IMR-90 (cell line): ENCODE measurements at regions not wholly inside any gene's neighbourhood (a gene's known extent, or its start where the extent isn't known, plus 50 kb on each side); places are given as distances from the start of the nearest gene placed in this dataset.

Experiments used
- ATAC-seq: fragments of 200-7000 bp; cut with Tn5 transposase; 2 replicates; pipeline ENCODE4 v1.9.1; 2020; ENCODE audit warnings: low read depth, mild to moderate bottlenecking, moderate library complexity
- BruUV-seq: library from RNA; stranded (reverse); fragments of 400-500 nt; replicated peaks from 2 replicates; lab custom pipeline; 2021; lab: Mats Ljungman, UMichigan
- CTCF ChIA-PET: fragments of 300-600 bp; formaldehyde crosslinking; extraction: SDS; loops from one replicate; lab custom pipeline; 2021; ENCODE audit warnings: antibody characterized with exemption; lab: Yijun Ruan, JAX
- POLR2A ChIA-PET: fragments of 300-600 bp; sonication (Branson Sonifier 250); formaldehyde crosslinking; loops from one replicate; lab custom pipeline; 2022; ENCODE audit warnings: antibody characterized with exemption; ENCODE audit not compliant: unreplicated experiment; lab: Charles Lee
- DNase-seq: peaks from one replicate; pipeline ENCODE4 v3.0.0; 2013
- H2AFZ ChIP-seq: replicated peaks from 2 replicates; pipeline ENCODE3; 2013; ENCODE audit warnings: low read length, mild to moderate bottlenecking; ENCODE audit not compliant: poor library complexity
- H2AK5ac ChIP-seq: 2 replicates; pipeline ENCODE4 v1.6.1; 2013; ENCODE audit warnings: low read depth, low read length, inconsistent platforms
- H2AK9ac ChIP-seq: replicated peaks from 2 replicates; pipeline ENCODE3; 2013; ENCODE audit warnings: mild to moderate bottlenecking, low read depth, low read length, moderate library complexity; ENCODE audit not compliant: poor library complexity
- H2BK120ac ChIP-seq: 2 replicates; pipeline ENCODE4 v1.6.1; 2013; ENCODE audit warnings: low read depth, low read length, inconsistent platforms
- H2BK15ac ChIP-seq: 3 replicates; pipeline ENCODE4 v1.6.1; 2013; ENCODE audit warnings: low read depth, low read length, inconsistent platforms
- H2BK20ac ChIP-seq: 2 replicates; pipeline ENCODE4 v1.6.1; 2013; ENCODE audit warnings: low read depth, mild to moderate bottlenecking, inconsistent platforms, low read length, moderate library complexity
- H2BK5ac ChIP-seq: 2 replicates; pipeline ENCODE4 v1.6.1; 2013; ENCODE audit warnings: mild to moderate bottlenecking, low read depth, low read length, inconsistent platforms; ENCODE audit not compliant: poor library complexity, severe bottlenecking
- H3K14ac ChIP-seq: replicated peaks from 2 replicates; pipeline ENCODE4 v1.6.1; 2013; ENCODE audit warnings: low read depth, low read length, inconsistent platforms
- H3K18ac ChIP-seq: 2 replicates; pipeline ENCODE4 v1.6.1; 2013; ENCODE audit warnings: low read depth, low read length, control low read depth
- H3K23ac ChIP-seq: 2 replicates; pipeline ENCODE4 v1.6.1; 2013; ENCODE audit warnings: low read depth, low read length, inconsistent platforms
- H3K27ac ChIP-seq: 2 replicates; pipeline ENCODE4 v1.5.1; 2013; ENCODE audit warnings: mild to moderate bottlenecking, control low read depth, low read length; ENCODE audit not compliant: insufficient read depth
- H3K27me3 ChIP-seq: 2 replicates; pipeline ENCODE4 v1.6.1; 2013; ENCODE audit warnings: low read length; ENCODE audit not compliant: control insufficient read depth, insufficient read depth
- H3K36me3 ChIP-seq: 2 replicates; pipeline ENCODE4 v1.6.1; 2013; ENCODE audit warnings: low read length, mixed read lengths; ENCODE audit not compliant: control insufficient read depth, insufficient read depth
- H3K4ac ChIP-seq: 2 replicates; pipeline ENCODE4 v1.6.1; 2013; ENCODE audit warnings: low read depth, low read length, inconsistent platforms
- H3K4me1 ChIP-seq: 2 replicates; pipeline ENCODE4 v1.6.1; 2013; ENCODE audit warnings: low read length, mixed read lengths; ENCODE audit not compliant: control insufficient read depth, insufficient read depth
- H3K4me2 ChIP-seq: 2 replicates; pipeline ENCODE4 v1.6.1; 2013; ENCODE audit warnings: low read depth, mild to moderate bottlenecking, control low read depth, low read length, moderate library complexity
- H3K4me3 ChIP-seq: 2 replicates; pipeline ENCODE4 v1.5.1; 2013; ENCODE audit warnings: low read depth, mild to moderate bottlenecking, control low read depth, low read length, moderate library complexity; ENCODE audit not compliant: insufficient read depth
- H3K56ac ChIP-seq: 2 replicates; pipeline ENCODE4 v1.6.1; 2013; ENCODE audit warnings: low read length, inconsistent platforms; ENCODE audit not compliant: insufficient read depth; ENCODE audit errors: extremely low read depth
- H3K79me1 ChIP-seq, 2 experiments: 2 replicates each; pipeline ENCODE4 v1.6.1; 2013; ENCODE audit warnings: low read length in 2 of 2, inconsistent platforms in 1 of 2, low read depth in 1 of 2
- H3K9ac ChIP-seq: 2 replicates; pipeline ENCODE4 v1.6.1; 2013; ENCODE audit warnings: low read depth, low read length, control low read depth
- H3K9me1 ChIP-seq: 2 replicates; pipeline ENCODE4 v1.6.1; 2013; ENCODE audit warnings: low read length, inconsistent platforms; ENCODE audit not compliant: insufficient read depth
- H3K9me3 ChIP-seq: 2 replicates; pipeline ENCODE4 v1.6.1; 2013; ENCODE audit warnings: low read length; ENCODE audit not compliant: control insufficient read depth, insufficient read depth
- H4K20me1 ChIP-seq: 2 replicates; pipeline ENCODE4 v1.6.1; 2013; ENCODE audit warnings: low read length, inconsistent platforms; ENCODE audit not compliant: insufficient read depth
- H4K5ac ChIP-seq: 2 replicates; pipeline ENCODE4 v1.6.1; 2013; ENCODE audit warnings: mild to moderate bottlenecking, low read depth, low read length, control low read depth
- H4K8ac ChIP-seq, 2 experiments: 2 replicates each; pipeline ENCODE4 v1.6.1; 2013; ENCODE audit warnings: low read depth in 2 of 2, low read length in 2 of 2, control low read depth in 1 of 2, inconsistent platforms in 1 of 2
- H4K91ac ChIP-seq: 2 replicates; pipeline ENCODE4 v1.6.1; 2013; ENCODE audit warnings: low read depth, low read length, inconsistent platforms; ENCODE audit not compliant: insufficient read depth
- BHLHE40 ChIP-seq: fragments of 150-350 bp; IDR thresholded peaks from 2 replicates; pipeline ENCODE4 v1.6.1; 2016; ENCODE audit warnings: mild to moderate bottlenecking, low read depth, low read length
- CHD1 ChIP-seq: IDR thresholded peaks from 2 replicates; pipeline ENCODE4 v1.6.1; 2012; ENCODE audit warnings: low read depth, low read length, improper control_type of control experiment
- MAZ ChIP-seq: IDR thresholded peaks from 2 replicates; pipeline ENCODE4 v1.6.1; 2012; ENCODE audit warnings: low read depth, mild to moderate bottlenecking, low read length, improper control_type of control experiment, moderate library complexity, borderline replicate concordance
- POLR2A ChIP-seq: IDR thresholded peaks from 2 replicates; pipeline ENCODE4 v1.6.1; 2012; ENCODE audit warnings: mild to moderate bottlenecking, low read depth, low read length
- dilution Hi-C: fragments of 300-500 bp; cut with HindIII; formaldehyde crosslinking; loops from one replicate; pipeline ENCODE4 v1.14.3; 2018; ENCODE audit warnings: low sequenced_read_pairs; ENCODE audit not compliant: unreplicated experiment
- in situ Hi-C: fragments of 300-500 bp; cut with MboI; formaldehyde crosslinking; loops from 3 replicates; pipeline ENCODE4 v1.14.3; 2019; ENCODE audit warnings: low sequenced_read_pairs, inconsistent platforms, mixed read lengths
- intact Hi-C: fragments of 100-400 bp; cut with micrococcal nuclease; formaldehyde crosslinking; loops from 2 replicates; pipeline ENCODE4 v1.10.0; 2022
- TF ChIP-seq, protein P1 (sequence below): conservative IDR thresholded peaks from 2 replicates; pipeline ENCODE4 v1.5.1; 2012; ENCODE audit warnings: mild to moderate bottlenecking, low read depth, low read length, improper control_type of control experiment

GRCh38 chr3:76958274-76958673, 81.6 kb upstream of the ROBO2 start:
- no peak overlapping the region for H3K4me3 ChIP-seq
- no peaks in the 10 kb centered on the region for H3K36me3 ChIP-seq
- H4K8ac ChIP-seq = no peak overlapping the region
- no peak overlapping the region for H2BK120ac ChIP-seq
- H3K18ac ChIP-seq = no peak overlapping the region
- no peaks in the 10 kb centered on the region for H3K79me1 ChIP-seq
- no peak overlapping the region for H3K9ac ChIP-seq
- H2AK5ac ChIP-seq = no peak overlapping the region
- ChIA-PET POLR2A (no interaction called here), CTCF (interaction anchor here (0.6 kb wide), 1 partner anchor 14 kb away, joined by 3 read pairs; no protein-coding TSS in a partner anchor)
- in situ Hi-C loops = no loop called here
- no peaks in the 10 kb centered on the region for H3K9me3 ChIP-seq
- H2BK15ac ChIP-seq = no peak overlapping the region
- no peak overlapping the region for H3K23ac ChIP-seq
- H4K5ac ChIP-seq = no peak overlapping the region
- TF ChIP-seq BHLHE40 (no peak), MAZ (no peak), POLR2A (no peak), CHD1 (no peak)
- TF ChIP-seq, protein P1, sequence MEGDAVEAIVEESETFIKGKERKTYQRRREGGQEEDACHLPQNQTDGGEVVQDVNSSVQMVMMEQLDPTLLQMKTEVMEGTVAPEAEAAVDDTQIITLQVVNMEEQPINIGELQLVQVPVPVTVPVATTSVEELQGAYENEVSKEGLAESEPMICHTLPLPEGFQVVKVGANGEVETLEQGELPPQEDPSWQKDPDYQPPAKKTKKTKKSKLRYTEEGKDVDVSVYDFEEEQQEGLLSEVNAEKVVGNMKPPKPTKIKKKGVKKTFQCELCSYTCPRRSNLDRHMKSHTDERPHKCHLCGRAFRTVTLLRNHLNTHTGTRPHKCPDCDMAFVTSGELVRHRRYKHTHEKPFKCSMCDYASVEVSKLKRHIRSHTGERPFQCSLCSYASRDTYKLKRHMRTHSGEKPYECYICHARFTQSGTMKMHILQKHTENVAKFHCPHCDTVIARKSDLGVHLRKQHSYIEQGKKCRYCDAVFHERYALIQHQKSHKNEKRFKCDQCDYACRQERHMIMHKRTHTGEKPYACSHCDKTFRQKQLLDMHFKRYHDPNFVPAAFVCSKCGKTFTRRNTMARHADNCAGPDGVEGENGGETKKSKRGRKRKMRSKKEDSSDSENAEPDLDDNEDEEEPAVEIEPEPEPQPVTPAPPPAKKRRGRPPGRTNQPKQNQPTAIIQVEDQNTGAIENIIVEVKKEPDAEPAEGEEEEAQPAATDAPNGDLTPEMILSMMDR = no peak
- BruUV-seq = no TSS peak
- H3K4me2 ChIP-seq = peak overlapping the region; percentile 9; the same call in 1 of the 2 replicates
- ATAC-seq (peak; percentile 52), DNase-seq (no peak)
- no peak overlapping the region for H3K14ac ChIP-seq
- no peaks in the 10 kb centered on the region for H3K4me1 ChIP-seq
- H3K27me3 ChIP-seq = no peaks in the 10 kb centered on the region
- no peak overlapping the region for H4K91ac ChIP-seq
- no peak overlapping the region for H3K56ac ChIP-seq
- no peaks in the 10 kb centered on the region for H4K20me1 ChIP-seq
- intact Hi-C loops = loop anchor here (10.0 kb wide), 1 partner anchor 203 kb away; no protein-coding TSS in a partner anchor
- dilution Hi-C loops = no loop called here
- no peak overlapping the region for H2BK5ac ChIP-seq
- H3K4ac ChIP-seq = no peak overlapping the region
- no peak overlapping the region for H2AK9ac ChIP-seq
- H3K27ac ChIP-seq = no peak overlapping the region
- H2AFZ ChIP-seq = no peak overlapping the region
- H3K9me1 ChIP-seq = no peaks in the 10 kb centered on the region
- H2BK20ac ChIP-seq = no peak overlapping the region
